GM06990 (cell line): ENCODE measurements at regions not wholly inside any gene's neighbourhood (a gene's known extent, or its start where the extent isn't known, plus 50 kb on each side); places are given as distances from the start of the nearest gene placed in this dataset.

Experiments used
- DNase-seq: peaks from one replicate; pipeline ENCODE4 v3.0.0-alpha.2; 2011; ENCODE audit not compliant: insufficient read length; ENCODE audit errors: extremely low read depth
- H3K27me3 ChIP-seq: replicated peaks from 2 replicates; pipeline ENCODE4 v1.6.0; 2011; ENCODE audit warnings: low read length; ENCODE audit not compliant: control insufficient read depth, insufficient read depth
- H3K36me3 ChIP-seq: 2 replicates; pipeline ENCODE4 v1.5.1; 2011; ENCODE audit warnings: low read length; ENCODE audit not compliant: control insufficient read depth, insufficient read depth
- H3K4me3 ChIP-seq: replicated peaks from 2 replicates; pipeline ENCODE4 v1.5.1; 2011; ENCODE audit warnings: low read depth, mild to moderate bottlenecking, control low read depth, low read length
- TF ChIP-seq, protein P1 (sequence below): IDR thresholded peaks from 2 replicates; pipeline ENCODE4 v1.5.1; 2011; ENCODE audit warnings: low read length, control low read depth, mild to moderate bottlenecking, inconsistent platforms; ENCODE audit not compliant: insufficient read depth, poor library complexity, severe bottlenecking

DNA sequence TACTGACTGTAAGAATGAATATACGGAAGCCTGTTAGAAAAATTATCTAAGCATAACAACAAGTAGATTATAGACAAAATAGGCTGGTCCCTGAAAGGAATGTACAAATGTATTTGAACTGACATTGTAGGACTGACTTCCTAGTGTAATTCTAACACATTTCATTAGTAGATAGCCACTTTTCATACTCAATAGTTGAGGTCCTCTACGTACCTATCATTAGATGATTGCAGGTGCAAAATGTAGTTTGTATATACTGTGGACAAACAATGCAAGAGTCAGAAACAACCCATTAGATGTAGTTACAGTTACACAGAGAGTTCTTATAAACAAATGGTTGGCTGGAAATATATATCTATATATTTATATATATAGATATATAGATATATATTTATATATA lies 402.3 kb upstream of the SLITRK6 start:
- no peak overlapping the region for H3K4me3 ChIP-seq
- no peak for DNase-seq
- H3K27me3 ChIP-seq: no peaks in the 10 kb centered on the region
- H3K36me3 ChIP-seq: no peaks in the 10 kb centered on the region
- TF ChIP-seq, protein P1, sequence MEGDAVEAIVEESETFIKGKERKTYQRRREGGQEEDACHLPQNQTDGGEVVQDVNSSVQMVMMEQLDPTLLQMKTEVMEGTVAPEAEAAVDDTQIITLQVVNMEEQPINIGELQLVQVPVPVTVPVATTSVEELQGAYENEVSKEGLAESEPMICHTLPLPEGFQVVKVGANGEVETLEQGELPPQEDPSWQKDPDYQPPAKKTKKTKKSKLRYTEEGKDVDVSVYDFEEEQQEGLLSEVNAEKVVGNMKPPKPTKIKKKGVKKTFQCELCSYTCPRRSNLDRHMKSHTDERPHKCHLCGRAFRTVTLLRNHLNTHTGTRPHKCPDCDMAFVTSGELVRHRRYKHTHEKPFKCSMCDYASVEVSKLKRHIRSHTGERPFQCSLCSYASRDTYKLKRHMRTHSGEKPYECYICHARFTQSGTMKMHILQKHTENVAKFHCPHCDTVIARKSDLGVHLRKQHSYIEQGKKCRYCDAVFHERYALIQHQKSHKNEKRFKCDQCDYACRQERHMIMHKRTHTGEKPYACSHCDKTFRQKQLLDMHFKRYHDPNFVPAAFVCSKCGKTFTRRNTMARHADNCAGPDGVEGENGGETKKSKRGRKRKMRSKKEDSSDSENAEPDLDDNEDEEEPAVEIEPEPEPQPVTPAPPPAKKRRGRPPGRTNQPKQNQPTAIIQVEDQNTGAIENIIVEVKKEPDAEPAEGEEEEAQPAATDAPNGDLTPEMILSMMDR: no peak

DNA sequence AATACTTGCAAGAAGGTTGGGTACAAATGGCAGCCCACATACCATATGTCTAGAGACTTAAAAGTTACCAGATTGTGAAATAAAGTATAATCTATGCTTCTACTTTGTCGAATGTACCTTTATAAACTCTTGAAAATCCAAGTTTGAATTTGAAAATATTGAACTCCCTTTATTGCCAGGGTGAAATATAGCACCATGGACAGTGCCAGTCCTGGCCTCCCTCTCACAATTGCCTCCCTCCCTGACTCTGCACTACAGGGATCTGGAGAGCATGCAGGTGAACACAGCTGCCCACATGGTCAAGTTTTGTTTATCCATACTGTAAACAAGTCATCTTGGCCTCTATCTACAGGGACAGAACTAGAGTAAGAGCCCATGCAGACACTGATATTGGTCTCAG lies 394.1 kb upstream of the SLITRK6 start:
- DNase-seq: no peak
- Histone ChIP-seq H3K36me3 (no peaks in the 10 kb centered on the region), H3K27me3 (no peaks in the 10 kb centered on the region), H3K4me3 (no peak overlapping the region)
- TF ChIP-seq, protein P1: no peak

DNA sequence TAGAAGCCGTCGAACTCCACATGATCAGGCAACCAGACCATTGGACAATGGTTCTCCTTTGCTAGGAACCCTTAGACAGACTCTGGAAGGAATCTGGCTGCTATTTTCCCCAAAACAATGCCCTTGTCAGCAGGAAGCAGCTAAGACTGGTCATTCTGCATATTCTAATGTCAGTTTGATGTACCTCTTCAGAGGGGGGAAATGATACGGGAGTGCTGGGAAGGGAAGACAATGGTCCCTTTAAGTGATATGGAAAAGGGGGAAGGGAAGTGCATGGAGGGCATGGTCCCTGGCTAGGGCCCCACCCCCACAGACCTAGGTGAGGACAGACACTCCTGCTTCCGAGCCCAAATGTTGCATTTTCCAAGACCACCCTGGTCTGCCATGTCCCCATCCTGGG lies 389.0 kb upstream of the SLITRK6 start:
- H3K36me3 ChIP-seq: no peaks in the 10 kb centered on the region
- no peaks in the 10 kb centered on the region for H3K27me3 ChIP-seq
- DNase-seq: no peak
- TF ChIP-seq, protein P1: no peak
- H3K4me3 ChIP-seq: no peak overlapping the region

DNA sequence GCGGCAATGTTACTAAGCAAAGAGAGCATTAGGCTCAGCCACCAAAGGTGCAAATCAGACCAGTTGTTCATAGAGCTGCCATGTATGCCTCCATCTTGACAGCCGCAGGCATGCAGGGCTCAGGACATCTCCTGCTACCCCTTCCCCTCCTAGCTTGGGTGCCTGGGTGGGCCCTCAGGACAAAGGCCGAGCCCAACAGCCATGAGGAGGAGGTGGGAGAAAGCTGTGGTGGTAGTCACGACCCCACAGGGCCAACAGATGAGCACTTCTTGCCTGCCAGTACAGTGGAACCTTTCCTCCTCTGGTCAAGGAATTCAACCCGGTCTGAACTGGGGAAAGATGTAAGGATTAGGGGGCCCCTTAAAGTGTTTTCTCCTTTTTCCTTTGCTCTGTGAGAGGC lies 386.4 kb upstream of the SLITRK6 start:
- TF ChIP-seq, protein P1: no peak
- Histone ChIP-seq H3K36me3 (no peaks in the 10 kb centered on the region), H3K27me3 (no peaks in the 10 kb centered on the region), H3K4me3 (no peak overlapping the region)
- DNase-seq: no peak

DNA sequence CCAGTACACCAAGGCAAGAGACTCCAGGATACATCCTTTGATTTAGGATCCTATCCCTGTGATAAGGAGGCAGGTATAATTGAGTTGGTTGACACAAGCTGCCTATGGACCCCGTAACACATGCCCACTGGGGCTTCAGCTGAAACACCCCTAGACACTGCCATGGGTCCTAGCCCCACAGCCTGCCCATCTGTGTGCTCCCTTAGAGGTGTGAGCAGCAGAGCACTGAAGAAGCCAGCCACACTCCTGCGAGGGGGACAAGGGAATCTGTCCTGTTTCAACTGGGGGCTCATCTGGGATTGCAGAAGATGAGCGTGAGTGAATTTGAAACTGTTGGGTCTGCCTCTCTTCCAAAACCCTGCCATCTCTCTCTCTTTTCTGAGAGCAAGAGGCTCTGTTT lies 385.9 kb upstream of the SLITRK6 start:
- no peaks in the 10 kb centered on the region for H3K27me3 ChIP-seq
- DNase-seq: no peak
- TF ChIP-seq, protein P1: no peak
- H3K4me3 ChIP-seq: no peak overlapping the region
- H3K36me3 ChIP-seq: no peaks in the 10 kb centered on the region

DNA sequence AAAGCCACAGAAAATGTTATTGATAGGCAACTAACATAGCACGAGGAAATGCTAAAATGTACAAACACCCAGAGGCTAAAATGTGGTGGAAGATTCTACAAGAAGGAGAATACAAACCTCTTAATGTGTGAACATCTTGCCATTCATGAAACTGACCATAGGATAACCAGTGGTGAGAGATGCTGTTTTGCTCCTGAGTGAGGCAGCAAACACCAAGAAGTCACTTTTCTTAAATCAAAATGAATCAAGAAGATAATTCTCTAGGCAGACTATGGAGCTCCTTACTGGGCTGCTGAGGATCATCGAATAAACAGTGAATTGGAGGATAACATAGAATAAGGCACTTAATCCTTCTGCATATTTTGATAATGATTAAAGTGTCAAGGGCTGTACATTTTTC lies 375.4 kb upstream of the SLITRK6 start:
- Histone ChIP-seq H3K27me3 (no peaks in the 10 kb centered on the region), H3K36me3 (no peaks in the 10 kb centered on the region), H3K4me3 (no peak overlapping the region)
- no peak for DNase-seq
- TF ChIP-seq, protein P1: no peak
